H1 (cell line): ENCODE measurements at regions not wholly inside any gene's neighbourhood (a gene's known extent, or its start where the extent isn't known, plus 50 kb on each side); places are given as distances from the start of the nearest gene placed in this dataset.

Experiments used
- CTCF ChIA-PET: fragments of 300-600 bp; sonication (Branson Sonifier 250); formaldehyde crosslinking; loops from one replicate; lab custom pipeline; 2021; ENCODE audit not compliant: partially characterized antibody; lab: Charles Lee
- POLR2A ChIA-PET: fragments of 300-600 bp; sonication (Branson Sonifier 250); formaldehyde crosslinking; loops from one replicate; lab custom pipeline; 2021; ENCODE audit warnings: inconsistent platforms; ENCODE audit not compliant: partially characterized antibody; lab: Charles Lee
- DNase-seq, 2 experiments: peaks; one replicate each; pipeline versions ENCODE4 v3.0.0 to v3.0.0-alpha.2; 2010 to 2022; ENCODE audit warnings: low spot score in 2 of 2, low read depth in 1 of 2, mixed read lengths in 1 of 2
- FAIRE-seq: peaks from 2 replicates; lab custom pipeline; 2011; peaks lifted over from hg19 to GRCh38; lab: Jason Lieb, UNC
- H2AFZ ChIP-seq: 2 replicates; pipeline ENCODE4 v1.8.1; 2012; ENCODE audit warnings: low read length, inconsistent platforms
- H2AK5ac ChIP-seq: 2 replicates; pipeline ENCODE4 v1.6.1; 2013; ENCODE audit warnings: low read depth, low read length
- H2BK120ac ChIP-seq: replicated peaks from 2 replicates; pipeline ENCODE3; 2013; ENCODE audit warnings: low read depth, low read length, inconsistent platforms
- H2BK12ac ChIP-seq: 2 replicates; pipeline ENCODE4 v1.6.1; 2013; ENCODE audit warnings: low read depth, low read length
- H2BK15ac ChIP-seq: 2 replicates; pipeline ENCODE4 v1.6.1; 2013; ENCODE audit warnings: low read length
- H2BK20ac ChIP-seq: 2 replicates; pipeline ENCODE4 v1.6.1; 2013; ENCODE audit warnings: low read length
- H2BK5ac ChIP-seq: 2 replicates; pipeline ENCODE4 v1.6.1; 2013; ENCODE audit warnings: low read depth, low read length
- H3K14ac ChIP-seq: 2 replicates; pipeline ENCODE4 v1.6.1; 2013; ENCODE audit warnings: inconsistent platforms; ENCODE audit not compliant: insufficient read length
- H3K18ac ChIP-seq: 2 replicates; pipeline ENCODE4 v1.6.1; 2013; ENCODE audit warnings: low read length; ENCODE audit errors: extremely low read depth
- H3K23ac ChIP-seq: 2 replicates; pipeline ENCODE4 v1.6.1; 2013; ENCODE audit warnings: inconsistent platforms; ENCODE audit not compliant: insufficient read length
- H3K23me2 ChIP-seq: 2 replicates; pipeline ENCODE4 v1.6.1; 2013; ENCODE audit warnings: low read depth, low read length
- H3K27ac ChIP-seq: 2 replicates; pipeline ENCODE4 v1.6.1; 2011; ENCODE audit warnings: low read depth, low read length, inconsistent platforms
- H3K27me3 ChIP-seq, 4 experiments: replicated peaks in 1 of 4; 1 replicate in 1 of 4; 2 replicates in 3 of 4; pipeline versions ENCODE4 v1.6.1 to v1.8.1; 2011 to 2013; ENCODE audit warnings: low read length in 3 of 4, mild to moderate bottlenecking in 3 of 4, inconsistent platforms in 2 of 4, mixed read lengths in 2 of 4, moderate library complexity in 1 of 4; ENCODE audit not compliant: control insufficient read depth in 3 of 4, insufficient read depth in 3 of 4; ENCODE audit errors: extremely low read depth in 1 of 4
- H3K36me3 ChIP-seq, 4 experiments: 2 replicates each; pipeline versions ENCODE4 v1.6.1 to v1.8.1; 2011 to 2013; ENCODE audit warnings: mild to moderate bottlenecking in 4 of 4, low read length in 3 of 4, moderate library complexity in 2 of 4, control low read depth in 1 of 4, inconsistent platforms in 1 of 4; ENCODE audit not compliant: insufficient read depth in 4 of 4, control insufficient read depth in 2 of 4
- H3K4ac ChIP-seq: replicated peaks from 2 replicates; pipeline ENCODE3; 2013; ENCODE audit warnings: low read length, low read depth, mixed read lengths, inconsistent platforms; ENCODE audit not compliant: insufficient read length
- H3K4me1 ChIP-seq, 4 experiments: replicated peaks in 1 of 4; 1 replicate in 1 of 4; 2 replicates in 3 of 4; pipeline versions ENCODE4 v1.6.1 to v1.8.1; 2011 to 2013; ENCODE audit warnings: low read length in 3 of 4, inconsistent platforms in 2 of 4, mixed read lengths in 1 of 4; ENCODE audit not compliant: insufficient read depth in 4 of 4, control insufficient read depth in 3 of 4
- H3K4me2 ChIP-seq, 2 experiments: 2 replicates each; pipeline versions ENCODE4 v1.6.1 to v1.8.1; 2011 to 2013; ENCODE audit warnings: low read depth in 2 of 2, low read length in 2 of 2, control low read depth in 1 of 2, inconsistent platforms in 1 of 2, mild to moderate bottlenecking in 1 of 2; ENCODE audit not compliant: insufficient read depth in 1 of 2
- H3K4me3 ChIP-seq, 4 experiments: fragments of 200-600, 300-600 bp in 1 of 4; sonication (generic), shearing (Covaris generic), sonication (Bioruptor Twin) in 1 of 4; 2 replicates each; pipeline versions ENCODE4 v1.5.1 to v1.8.1; 2011 to 2016; ENCODE audit warnings: low read length in 4 of 4, low read depth in 3 of 4, control low read depth in 2 of 4, inconsistent platforms in 2 of 4, mild to moderate bottlenecking in 2 of 4, mixed read lengths in 1 of 4, moderate library complexity in 1 of 4; ENCODE audit not compliant: insufficient read depth in 2 of 4; ENCODE audit errors: extremely low read depth in 1 of 4
- H3K56ac ChIP-seq: replicated peaks from 2 replicates; pipeline ENCODE3; 2013; ENCODE audit warnings: low read depth, mild to moderate bottlenecking, mixed read lengths, low read length, inconsistent platforms; ENCODE audit not compliant: insufficient read length
- H3K79me1 ChIP-seq: 2 replicates; pipeline ENCODE4 v1.6.1; 2013; ENCODE audit warnings: low read depth, low read length, control low read depth
- H3K79me2 ChIP-seq, 2 experiments: 2 replicates each; pipeline versions ENCODE4 v1.6.1 to v1.8.1; 2012 to 2013; ENCODE audit warnings: low read length in 2 of 2, mild to moderate bottlenecking in 2 of 2, inconsistent platforms in 1 of 2; ENCODE audit not compliant: insufficient read depth in 2 of 2, control insufficient read depth in 1 of 2
- H3K9ac ChIP-seq, 4 experiments: replicated peaks in 1 of 4; 1 replicate in 1 of 4; 2 replicates in 3 of 4; pipeline versions ENCODE4 v1.6.1 to v1.8.1; 2011 to 2013; ENCODE audit warnings: low read depth in 3 of 4, low read length in 3 of 4, control low read depth in 2 of 4, mild to moderate bottlenecking in 2 of 4, moderate library complexity in 2 of 4, inconsistent platforms in 1 of 4; ENCODE audit errors: extremely low read depth in 1 of 4
- H3K9me3 ChIP-seq, 2 experiments: 2 replicates each; pipeline versions ENCODE4 v1.6.1 to v1.8.1; 2012 to 2013; ENCODE audit warnings: mild to moderate bottlenecking in 2 of 2, moderate library complexity in 2 of 2, control low read depth in 1 of 2, inconsistent platforms in 1 of 2, low read depth in 1 of 2, low read length in 1 of 2, mixed read lengths in 1 of 2; ENCODE audit not compliant: insufficient read depth in 2 of 2
- H4K20me1 ChIP-seq, 2 experiments: replicated peaks in 1 of 2; 2 replicates each; pipeline versions ENCODE3 to v1.8.1; 2011 to 2013; ENCODE audit warnings: inconsistent platforms in 2 of 2, low read length in 2 of 2, mild to moderate bottlenecking in 1 of 2; ENCODE audit not compliant: insufficient read depth in 2 of 2, control insufficient read depth in 1 of 2
- H4K5ac ChIP-seq: 2 replicates; pipeline ENCODE4 v1.6.1; 2013; ENCODE audit warnings: low read length, low read depth, mixed read lengths, inconsistent platforms; ENCODE audit not compliant: insufficient read length
- H4K8ac ChIP-seq: 2 replicates; pipeline ENCODE4 v1.8.0; 2013; ENCODE audit warnings: mild to moderate bottlenecking, moderate library complexity, low read length, inconsistent platforms; ENCODE audit not compliant: insufficient read depth; ENCODE audit errors: extremely low read depth
- H4K91ac ChIP-seq: replicated peaks from 2 replicates; pipeline ENCODE3; 2013; ENCODE audit warnings: low read length, mixed read lengths, inconsistent platforms; ENCODE audit not compliant: insufficient read length
- BACH1 ChIP-seq: IDR thresholded peaks from 2 replicates; pipeline ENCODE4 v1.6.1; 2012; ENCODE audit warnings: low read length, improper control_type of control experiment
- CBX8 ChIP-seq: fragments of 300-800, 300-1000 bp; sonication (generic); IDR thresholded peaks from 2 replicates; pipeline ENCODE4 v1.7.1; 2016; ENCODE audit warnings: low read depth, low read length, borderline replicate concordance
- CEBPB ChIP-seq: IDR thresholded peaks from 2 replicates; pipeline ENCODE4 v1.6.1; 2012; ENCODE audit warnings: low read depth, low read length
- GABPA ChIP-seq: IDR thresholded peaks from 2 replicates; pipeline ENCODE4 v1.6.1; 2011; ENCODE audit warnings: mild to moderate bottlenecking, low read length, moderate library complexity, borderline replicate concordance; ENCODE audit not compliant: insufficient read depth
- KDM4A ChIP-seq: IDR thresholded peaks from one replicate; pipeline ENCODE4 v1.7.1; 2012; ENCODE audit warnings: low read depth, mild to moderate bottlenecking, moderate library complexity, low read length, inconsistent platforms; ENCODE audit not compliant: severe bottlenecking
- KDM5A ChIP-seq: fragments of 200-600 bp; IDR thresholded peaks from 2 replicates; pipeline ENCODE4 v1.7.1; 2012; ENCODE audit warnings: mild to moderate bottlenecking, low read length, inconsistent platforms, mixed read lengths
- NRF1 ChIP-seq: IDR thresholded peaks from 2 replicates; pipeline ENCODE4 v1.6.1; 2011; ENCODE audit warnings: mild to moderate bottlenecking, low read depth, low read length, improper control_type of control experiment
- SAP30 ChIP-seq: fragments of 300-600 bp; sonication (generic); IDR thresholded peaks from 2 replicates; pipeline ENCODE4 v1.7.1; 2012; ENCODE audit warnings: low read length, moderate library complexity, mild to moderate bottlenecking, inconsistent platforms; ENCODE audit not compliant: insufficient read depth, insufficient replicate concordance
- SIX5 ChIP-seq: IDR thresholded peaks from 2 replicates; pipeline ENCODE4 v1.6.1; 2011; ENCODE audit warnings: mild to moderate bottlenecking, low read depth, low read length
- SP1 ChIP-seq: IDR thresholded peaks from 2 replicates; pipeline ENCODE4 v1.6.1; 2011; ENCODE audit warnings: low read depth, low read length
- SP2 ChIP-seq: IDR thresholded peaks from 2 replicates; pipeline ENCODE4 v1.6.1; 2012; ENCODE audit warnings: mild to moderate bottlenecking, low read length, inconsistent platforms
- SP4 ChIP-seq: IDR thresholded peaks from 2 replicates; pipeline ENCODE4 v1.6.1; 2012; ENCODE audit warnings: low read length, inconsistent platforms
- ZNF274 ChIP-seq: IDR thresholded peaks from 2 replicates; pipeline ENCODE4 v1.7.0; 2012; ENCODE audit warnings: low read length, borderline replicate concordance; ENCODE audit errors: extremely low read depth
- WGBS, 2 experiments: shearing (Covaris generic) in 1 of 2; methylation state at CpG; one replicate each; pipeline versions ENCODE4 v1.1.6 to v1.1.7; 2013 to 2015; ENCODE audit warnings: low lambda C conversion rate in 2 of 2, mixed read lengths in 2 of 2, inconsistent platforms in 1 of 2, low coverage in 1 of 2, missing lambda C conversion rate in 1 of 2; ENCODE audit not compliant: insufficient replicate concordance in 2 of 2, insufficient coverage in 1 of 2, insufficient read length in 1 of 2; ENCODE audit errors: extremely low coverage in 1 of 2, missing lambda C conversion rate in 1 of 2; 5-methylcytosine and 5-hydroxymethylcytosine counted together
- TF ChIP-seq, protein P1 (sequence below): IDR thresholded peaks from 2 replicates; pipeline ENCODE4 v1.6.1; 2012; ENCODE audit warnings: inconsistent platforms

DNA sequence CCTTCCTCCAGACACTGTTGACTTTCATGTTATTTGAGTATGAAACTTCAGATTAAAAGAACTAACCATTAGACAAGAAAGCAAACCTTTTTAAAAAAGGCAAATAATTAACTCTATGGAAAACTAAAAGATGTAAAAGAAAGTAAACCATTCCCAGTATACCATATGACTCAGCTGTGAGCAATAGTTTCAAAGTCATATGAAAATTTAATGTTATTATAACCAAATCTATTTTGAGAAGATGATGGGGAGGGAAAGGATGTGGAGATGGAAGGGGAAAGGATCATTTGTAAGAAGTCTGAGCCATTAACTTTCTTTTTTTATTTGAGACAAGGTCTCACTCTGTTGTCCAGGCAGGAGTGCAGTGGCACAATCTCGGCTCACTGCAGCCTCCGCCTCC, 131.8 kb downstream of the IRX5 start:
- WGBS, 2 experiments, result 89% methylated on average over 2 of the region's 2 CpGs; no CpG with 5 or more reads in 1 of the 2 experiments

More for the DNA sequence above, 131.8 kb downstream of the IRX5 start:
- H4K91ac ChIP-seq, result no peak overlapping the region
- POLR2A ChIA-PET, result no interaction called here
- no peak overlapping the region for H2AFZ ChIP-seq
- no peaks in the 10 kb centered on the region for H3K79me2 ChIP-seq
- no peaks in the 10 kb centered on the region for H3K36me3 ChIP-seq
- no peak overlapping the region for H3K18ac ChIP-seq
- H4K20me1 ChIP-seq, result no peaks in the 10 kb centered on the region
- no peak overlapping the region for H3K23ac ChIP-seq
- no peak overlapping the region for H2AK5ac ChIP-seq
- H2BK12ac ChIP-seq, result no peak overlapping the region
- DNase-seq (no peak), FAIRE-seq (no peak)
- H3K79me1 ChIP-seq, result no peaks in the 10 kb centered on the region
- no peak overlapping the region for H4K8ac ChIP-seq
- no peak overlapping the region for H4K5ac ChIP-seq
- TF ChIP-seq SP4, result no peak
- no peak for TF ChIP-seq ZNF274
- no peak for TF ChIP-seq NRF1
- TF ChIP-seq, protein P1, sequence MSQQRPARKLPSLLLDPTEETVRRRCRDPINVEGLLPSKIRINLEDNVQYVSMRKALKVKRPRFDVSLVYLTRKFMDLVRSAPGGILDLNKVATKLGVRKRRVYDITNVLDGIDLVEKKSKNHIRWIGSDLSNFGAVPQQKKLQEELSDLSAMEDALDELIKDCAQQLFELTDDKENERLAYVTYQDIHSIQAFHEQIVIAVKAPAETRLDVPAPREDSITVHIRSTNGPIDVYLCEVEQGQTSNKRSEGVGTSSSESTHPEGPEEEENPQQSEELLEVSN, result no peak
- TF ChIP-seq CBX8, result no peak
- TF ChIP-seq SIX5, result no peak
- no peak for TF ChIP-seq CEBPB
- TF ChIP-seq KDM5A, result no peak
- TF ChIP-seq SP2, result no peak
- TF ChIP-seq GABPA, result no peak
- no peak for TF ChIP-seq KDM4A
- no peak for TF ChIP-seq SAP30
- TF ChIP-seq BACH1, result no peak
- no peak for TF ChIP-seq SP1
- H3K9ac ChIP-seq, result no peak overlapping the region
- no peak overlapping the region for H2BK20ac ChIP-seq
- peaks cover 8 to 18% (median 14%) of the 10 kb centered on the region in 4 experiments for H3K27me3 ChIP-seq
- no peak overlapping the region for H3K4ac ChIP-seq
- H3K9me3 ChIP-seq, result no peaks in the 10 kb centered on the region
- H3K56ac ChIP-seq, result no peak overlapping the region
- H3K4me2 ChIP-seq, result no peak overlapping the region
- no peak overlapping the region for H3K4me3 ChIP-seq
- CTCF ChIA-PET, result no interaction called here
- no peak overlapping the region for H2BK15ac ChIP-seq
- H3K4me1 ChIP-seq, result no peaks in the 10 kb centered on the region
- no peaks in the 10 kb centered on the region for H3K23me2 ChIP-seq
- no peak overlapping the region for H3K27ac ChIP-seq
- no peak overlapping the region for H2BK120ac ChIP-seq
- no peak overlapping the region for H3K14ac ChIP-seq
- no peak overlapping the region for H2BK5ac ChIP-seq
